MM.1S (cell line): ENCODE measurements at regions not wholly inside any gene's neighbourhood (a gene's known extent, or its start where the extent isn't known, plus 50 kb on each side); places are given as distances from the start of the nearest gene placed in this dataset.

Source experiments
- EZH2 ChIP-seq: fragments of 300-600 bp; sonication (generic); optimal IDR thresholded peaks from 2 replicates; pipeline ENCODE3; 2017; ENCODE audit warnings: low read depth, mild to moderate bottlenecking, antibody characterized with exemption, low read length, mixed read lengths
- TF ChIP-seq, protein P1 (sequence below): fragments of 300-600 bp; sonication (generic); IDR thresholded peaks from 2 replicates; pipeline ENCODE4 v1.5.1; 2016; ENCODE audit warnings: antibody characterized with exemption, low read length, mixed read lengths

DNA sequence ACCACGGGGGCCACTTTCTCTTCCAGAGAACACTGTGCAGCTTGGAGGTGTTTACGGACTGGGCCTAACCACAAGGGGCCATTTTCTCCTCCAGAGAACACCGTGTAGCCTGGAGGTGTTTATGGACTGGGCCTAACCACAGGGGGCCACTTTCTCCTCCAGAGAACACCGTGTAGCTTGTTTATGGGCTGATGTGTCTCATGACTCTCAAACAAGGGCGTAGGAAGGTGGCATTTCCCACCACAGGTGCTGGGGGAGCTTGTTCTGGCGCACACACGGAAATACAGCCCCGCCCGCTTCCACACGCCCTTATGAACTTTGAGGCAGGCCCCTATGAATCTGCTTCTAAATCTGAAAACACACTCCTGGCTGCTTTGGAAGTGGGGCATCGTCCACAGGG is 174.6 kb upstream of the SFSWAP start:
- TF ChIP-seq, protein P1, sequence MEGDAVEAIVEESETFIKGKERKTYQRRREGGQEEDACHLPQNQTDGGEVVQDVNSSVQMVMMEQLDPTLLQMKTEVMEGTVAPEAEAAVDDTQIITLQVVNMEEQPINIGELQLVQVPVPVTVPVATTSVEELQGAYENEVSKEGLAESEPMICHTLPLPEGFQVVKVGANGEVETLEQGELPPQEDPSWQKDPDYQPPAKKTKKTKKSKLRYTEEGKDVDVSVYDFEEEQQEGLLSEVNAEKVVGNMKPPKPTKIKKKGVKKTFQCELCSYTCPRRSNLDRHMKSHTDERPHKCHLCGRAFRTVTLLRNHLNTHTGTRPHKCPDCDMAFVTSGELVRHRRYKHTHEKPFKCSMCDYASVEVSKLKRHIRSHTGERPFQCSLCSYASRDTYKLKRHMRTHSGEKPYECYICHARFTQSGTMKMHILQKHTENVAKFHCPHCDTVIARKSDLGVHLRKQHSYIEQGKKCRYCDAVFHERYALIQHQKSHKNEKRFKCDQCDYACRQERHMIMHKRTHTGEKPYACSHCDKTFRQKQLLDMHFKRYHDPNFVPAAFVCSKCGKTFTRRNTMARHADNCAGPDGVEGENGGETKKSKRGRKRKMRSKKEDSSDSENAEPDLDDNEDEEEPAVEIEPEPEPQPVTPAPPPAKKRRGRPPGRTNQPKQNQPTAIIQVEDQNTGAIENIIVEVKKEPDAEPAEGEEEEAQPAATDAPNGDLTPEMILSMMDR = no peak
- TF ChIP-seq EZH2 = no peak
